ENCODE measurements at regions not wholly inside any gene's neighbourhood (a gene's known extent, or its start where the extent isn't known, plus 50 kb on each side); places are given as distances from the start of the nearest gene placed in this dataset.

- Histone ChIP-seq H3K4me3 (no peak overlapping the region), H3K27ac (no peak overlapping the region), H3K9me3 (no peaks in the 10 kb centered on the region), H3K36me3 (no peaks in the 10 kb centered on the region), H3K4me1 (peaks cover 0 to 12% (median 4%) of the 10 kb centered on the region in 4 donors), H3K27me3 (no peaks in the 10 kb centered on the region)
- no peak for TF ChIP-seq CTCF (IDR thresholded peaks at IDR 0.05)
- DNase-seq: no peak
- intact Hi-C loops (cut with DNase I; ENCODE audit: low total_unique reads): no loop called here
These were observed 484.8 kb downstream of the EBF1 start for GRCh38 chr5:158614951-158615350.

GRCh38 chr5:158611581-158611980, 488.1 kb downstream of the EBF1 start:
- H3K9me3 ChIP-seq: no peaks in the 10 kb centered on the region
- TF ChIP-seq CTCF (IDR thresholded peaks at IDR 0.05): no peak
- H3K4me1 ChIP-seq: no peaks in the 10 kb centered on the region
- no peak overlapping the region for H3K27ac ChIP-seq
- no peaks in the 10 kb centered on the region for H3K36me3 ChIP-seq
- no peaks in the 10 kb centered on the region for H3K27me3 ChIP-seq
- DNase-seq: no peak
- no peak overlapping the region for H3K4me3 ChIP-seq
- intact Hi-C loops (cut with DNase I; ENCODE audit: low total_unique reads): no loop called here

- TF ChIP-seq CTCF (IDR thresholded peaks at IDR 0.05): no peak
- no peak for DNase-seq
- intact Hi-C loops (cut with DNase I; ENCODE audit: low total_unique reads): no loop called here
- no peaks in the 10 kb centered on the region for H3K27me3 ChIP-seq
- H3K36me3 ChIP-seq: no peaks in the 10 kb centered on the region
- no peak overlapping the region for H3K27ac ChIP-seq
- no peaks in the 10 kb centered on the region for H3K9me3 ChIP-seq
- H3K4me3 ChIP-seq: no peak overlapping the region
- H3K4me1 ChIP-seq: no peaks in the 10 kb centered on the region
These were observed 489.7 kb downstream of the EBF1 start for GRCh38 chr5:158610051-158610415.

GRCh38 chr5:158609333-158610050, 490.2 kb downstream of the EBF1 start:
- Histone ChIP-seq H3K27ac (no peak overlapping the region), H3K4me1 (no peaks in the 10 kb centered on the region), H3K9me3 (no peaks in the 10 kb centered on the region), H3K4me3 (no peak overlapping the region), H3K36me3 (no peaks in the 10 kb centered on the region), H3K27me3 (no peaks in the 10 kb centered on the region)
- intact Hi-C loops (cut with DNase I; ENCODE audit: low total_unique reads): no loop called here
- DNase-seq: no peak
- no peak for TF ChIP-seq CTCF (IDR thresholded peaks at IDR 0.05)

- H3K36me3 ChIP-seq: no peaks in the 10 kb centered on the region
- no peaks in the 10 kb centered on the region for H3K27me3 ChIP-seq
- no peak for DNase-seq
- H3K4me3 ChIP-seq: no peak overlapping the region
- H3K4me1 ChIP-seq: no peaks in the 10 kb centered on the region
- H3K27ac ChIP-seq: no peak overlapping the region
- no peaks in the 10 kb centered on the region for H3K9me3 ChIP-seq
- no peak for TF ChIP-seq CTCF (IDR thresholded peaks at IDR 0.05)
- intact Hi-C loops (cut with DNase I; ENCODE audit: low total_unique reads): no loop called here
These were observed 492.6 kb downstream of the EBF1 start for GRCh38 chr5:158607088-158607487.

- no peaks in the 10 kb centered on the region for H3K27me3 ChIP-seq
- no peaks in the 10 kb centered on the region for H3K9me3 ChIP-seq
- H3K27ac ChIP-seq: no peak overlapping the region
- H3K4me3 ChIP-seq: no peak overlapping the region
- no peaks in the 10 kb centered on the region for H3K4me1 ChIP-seq
- intact Hi-C loops (cut with DNase I; ENCODE audit: low total_unique reads): no loop called here
- no peak for TF ChIP-seq CTCF (IDR thresholded peaks at IDR 0.05)
- DNase-seq: no peak
- no peaks in the 10 kb centered on the region for H3K36me3 ChIP-seq
These were observed 493.5 kb downstream of the EBF1 start for GRCh38 chr5:158606233-158606632.

All from tibial artery (tissue), 4 donors.